NCI-H460 (cell line): ENCODE measurements at regions not wholly inside any gene's neighbourhood (a gene's known extent, or its start where the extent isn't known, plus 50 kb on each side); places are given as distances from the start of the nearest gene placed in this dataset.

Experiments
- DNase-seq: peaks from one replicate; pipeline ENCODE4 v3.0.0-alpha.2; 2016; ENCODE audit warnings: low read depth; ENCODE audit errors: extremely low read depth

DNA sequence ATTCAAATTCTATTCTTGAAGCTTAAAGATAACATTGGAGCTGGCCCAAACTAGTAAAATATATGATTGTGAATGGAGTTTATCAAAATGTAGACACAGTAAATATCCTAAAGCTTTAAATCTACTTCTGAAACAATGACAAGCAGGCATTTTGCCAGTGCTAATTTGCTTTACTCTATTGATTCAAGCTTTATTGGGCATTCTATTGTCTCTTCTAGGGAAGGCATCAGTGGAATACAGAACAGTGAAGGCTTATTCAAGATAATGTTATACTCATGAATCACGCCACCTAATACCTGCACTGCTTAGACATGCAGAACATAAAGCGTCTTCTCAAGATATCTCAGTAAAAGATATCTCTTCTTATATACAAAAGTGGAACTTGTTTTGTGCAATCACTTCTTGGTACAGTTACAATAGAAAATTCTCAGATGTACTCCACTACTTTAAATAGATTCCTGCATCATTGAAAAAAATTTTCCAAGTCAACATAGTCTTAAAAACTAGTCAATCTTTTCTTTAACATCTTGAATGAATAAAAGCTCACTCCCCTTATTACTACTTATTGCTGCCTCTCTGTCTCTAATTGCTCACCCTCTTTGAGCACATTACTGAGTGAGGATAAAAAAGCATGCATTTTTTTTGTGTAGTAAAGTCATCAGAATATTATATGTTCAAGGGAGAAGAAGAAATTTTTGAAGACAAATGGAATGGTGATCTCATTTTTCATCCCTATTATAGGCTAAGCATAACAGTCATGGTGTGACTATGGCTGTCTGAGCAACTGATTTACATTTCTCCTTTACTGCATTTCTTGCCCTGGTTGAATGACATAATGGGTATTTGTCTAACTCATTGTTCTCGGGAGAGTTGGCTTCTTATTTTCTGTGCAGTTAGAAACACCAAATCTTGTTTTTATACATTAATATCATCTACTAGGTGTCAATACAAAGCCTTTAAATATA lies 98.0 kb upstream of the E2F7 start:
- no peak for DNase-seq

DNA sequence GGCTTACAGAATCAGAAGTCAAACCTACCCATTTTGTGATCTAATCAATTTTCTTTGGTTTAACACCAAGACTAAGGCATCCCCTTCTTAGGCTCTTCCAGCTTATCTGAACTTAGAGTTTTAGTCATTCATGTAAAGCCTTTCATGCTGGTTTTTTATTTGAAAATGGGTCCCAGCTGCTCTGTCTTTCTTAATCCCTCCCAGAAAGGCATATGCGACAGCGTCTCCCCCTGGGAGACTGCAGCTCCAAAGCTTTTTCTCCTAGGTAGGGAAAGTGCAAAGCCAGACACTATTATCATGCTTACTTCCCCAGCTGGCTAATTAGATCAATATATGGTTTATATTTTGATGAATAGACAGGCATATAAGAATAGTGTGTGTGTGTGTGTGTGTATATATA lies 96.6 kb upstream of the E2F7 start:
- no peak for DNase-seq

DNA sequence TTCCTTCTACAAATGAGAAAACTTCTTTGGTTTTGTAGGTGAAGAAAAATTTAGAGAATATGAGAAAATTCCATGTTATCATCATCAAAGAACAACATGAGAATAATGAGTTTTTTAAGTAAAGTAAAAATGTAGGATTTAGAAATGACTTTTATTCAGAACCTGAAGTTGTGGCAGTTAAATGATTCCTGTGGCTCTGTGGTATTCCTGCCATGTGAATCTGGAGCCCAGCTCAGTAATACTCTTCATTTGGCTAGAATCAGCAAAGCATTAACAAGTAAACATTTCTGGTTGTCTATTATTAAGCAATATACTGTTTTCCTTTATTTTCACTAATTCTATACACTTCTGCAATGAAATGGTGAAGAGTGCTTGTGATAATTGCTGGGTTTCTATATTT lies 95.6 kb upstream of the E2F7 start:
- DNase-seq, result no peak

DNA sequence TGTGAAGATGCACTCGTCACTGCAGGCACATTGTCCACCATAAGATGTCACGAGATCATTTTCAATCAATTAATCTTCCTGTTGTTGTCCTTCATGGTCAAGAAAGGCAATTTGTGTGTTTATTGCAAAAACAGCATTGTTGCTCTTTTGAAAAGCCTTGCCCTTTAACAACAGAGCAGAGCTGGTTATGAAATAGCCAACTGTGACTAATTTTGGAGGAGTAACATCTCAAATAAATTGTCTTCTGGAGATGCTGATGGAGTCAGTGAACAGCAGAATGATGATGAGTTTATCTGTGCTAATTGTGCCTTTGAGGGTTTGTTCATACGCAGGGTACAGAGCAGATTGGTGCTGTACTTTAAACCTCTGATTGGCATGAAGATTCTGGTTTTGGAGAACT lies 88.3 kb upstream of the E2F7 start:
- no peak for DNase-seq

DNA sequence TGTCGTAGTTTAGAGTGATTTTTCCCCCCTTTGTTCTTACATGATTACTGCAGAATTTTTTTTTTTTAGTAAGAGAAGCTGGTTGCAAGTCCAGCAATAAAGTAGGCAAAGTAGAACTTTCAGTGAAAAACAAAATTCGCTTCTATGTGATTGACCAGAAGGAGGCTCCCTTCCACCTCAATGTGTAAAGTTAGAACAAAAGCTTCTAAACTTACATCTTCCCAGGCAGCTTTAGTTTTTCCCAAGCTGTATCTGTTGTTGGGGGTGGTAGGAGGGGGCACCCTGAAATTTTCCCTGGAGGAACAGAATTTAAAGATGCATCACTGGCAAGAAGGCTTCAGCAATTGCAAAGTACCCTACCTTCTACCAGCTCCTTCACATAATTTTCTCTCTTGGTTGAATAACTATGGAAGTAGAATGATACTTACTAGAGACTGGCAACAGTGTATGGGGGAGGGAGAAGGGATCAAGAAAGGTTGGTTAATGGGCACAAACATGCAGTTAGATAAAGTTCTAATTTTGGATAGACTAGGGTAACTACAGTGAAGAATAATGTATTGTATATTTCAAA lies 87.3 kb upstream of the E2F7 start:
- DNase-seq, result peak; percentile 13

GRCh38 chr12:77151030-77151429 lies 85.7 kb upstream of the E2F7 start:
- DNase-seq, result no peak

- DNase-seq, result peak; percentile 44
Measured at GRCh38 chr12:77133566-77133965, 68.2 kb upstream of the E2F7 start.

GRCh38 chr12:77131977-77132490 lies 66.7 kb upstream of the E2F7 start:
- no peak for DNase-seq

- no peak for DNase-seq
Measured at GRCh38 chr12:77130193-77130592, 64.8 kb upstream of the E2F7 start.

DNA sequence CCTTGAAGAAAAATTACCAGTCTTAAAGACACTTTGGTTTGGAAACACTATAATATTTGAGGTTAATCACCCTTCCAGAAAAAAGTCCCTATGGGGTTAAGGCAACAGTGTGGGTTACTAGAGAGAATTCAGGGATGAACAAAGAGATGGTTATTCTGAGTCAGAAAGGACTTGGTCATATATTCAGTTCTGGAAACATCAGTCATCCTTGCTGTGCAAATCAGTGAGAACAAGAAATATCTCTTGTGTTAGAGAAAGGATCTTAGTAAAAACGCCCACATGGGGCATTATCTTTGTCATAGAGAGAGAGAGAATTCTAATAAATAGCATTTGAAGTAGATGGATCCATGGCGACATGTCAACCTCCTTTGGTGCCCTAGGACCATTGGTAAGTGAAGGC lies 59.4 kb upstream of the E2F7 start:
- DNase-seq, result no peak

DNA sequence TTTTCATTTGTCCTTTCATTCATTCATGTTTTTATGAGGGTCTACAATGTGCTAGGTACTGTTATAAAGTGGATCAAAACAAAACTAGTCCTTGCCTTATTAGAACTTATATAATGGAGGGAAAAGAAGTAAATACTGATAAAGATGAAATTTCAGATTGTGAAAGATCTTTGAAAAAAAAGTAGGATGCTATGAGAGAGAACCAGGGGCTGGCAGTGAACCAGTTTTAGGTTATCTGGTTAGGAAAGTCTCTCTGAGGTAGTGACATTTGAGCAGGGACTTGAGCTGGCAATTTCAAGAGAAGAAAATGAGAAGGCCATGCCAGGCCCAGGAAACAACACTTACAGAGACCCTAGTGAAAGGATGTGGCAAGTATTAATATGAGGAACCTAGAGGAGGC lies 57.3 kb upstream of the E2F7 start:
- DNase-seq, result no peak

DNA sequence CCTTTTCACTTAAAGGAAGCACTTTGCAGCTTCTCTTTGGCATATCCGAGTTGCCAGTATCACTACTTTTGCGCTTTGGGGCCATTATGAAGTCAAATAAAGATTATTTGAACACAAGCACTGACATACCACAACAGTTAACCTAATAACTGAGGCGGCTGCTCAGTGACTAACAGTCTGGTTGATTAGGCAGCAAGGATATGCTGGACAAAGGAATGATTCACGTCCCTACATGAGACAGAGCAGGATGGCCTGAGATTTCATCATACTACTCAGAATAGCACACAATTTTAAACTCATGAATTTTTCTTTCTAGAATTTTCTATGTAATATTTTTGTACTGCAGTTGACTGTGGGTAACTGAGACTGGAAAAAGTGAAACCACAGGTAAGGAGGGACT lies 56.9 kb upstream of the E2F7 start:
- peak; percentile 59 for DNase-seq

DNA sequence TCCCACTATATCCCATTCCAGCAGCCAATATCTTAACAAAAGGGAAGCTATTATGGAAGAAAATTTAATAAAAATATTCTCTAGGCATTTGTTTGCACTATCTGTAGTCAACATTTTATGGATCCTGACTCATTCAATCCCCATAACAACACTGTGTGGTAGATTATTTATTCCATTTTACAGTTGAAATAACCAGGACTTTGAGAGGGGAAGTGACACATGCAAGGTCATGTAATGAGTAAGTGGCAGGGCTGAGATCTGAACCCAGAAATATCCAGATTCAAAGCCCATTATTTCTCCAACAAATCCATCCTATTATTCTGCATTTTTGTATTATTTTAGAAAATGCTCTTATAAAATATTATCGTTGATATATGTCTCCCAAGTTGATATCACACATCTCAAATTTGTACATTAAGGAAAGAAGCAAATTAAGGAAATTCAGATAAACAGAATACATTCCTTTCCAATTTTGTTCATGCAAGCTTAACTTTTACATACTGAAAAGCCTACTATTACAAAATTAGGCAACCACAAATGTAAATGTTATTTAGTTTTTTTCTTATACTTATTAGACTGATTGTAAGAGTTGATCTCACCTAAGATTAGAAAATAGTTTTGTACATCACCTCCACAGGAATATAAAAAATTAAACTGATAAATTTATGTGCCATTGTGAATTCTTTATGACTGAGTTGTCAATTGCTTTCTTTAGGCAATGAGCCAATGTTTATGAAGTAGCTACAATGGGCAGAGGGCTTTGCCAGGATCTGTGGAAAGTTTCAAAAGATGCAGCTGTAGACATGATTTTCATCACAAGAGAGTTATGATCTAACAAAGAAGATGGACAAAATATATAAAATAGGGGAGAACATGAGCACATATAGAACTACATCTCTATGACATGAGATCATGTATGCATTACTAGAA lies 55.1 kb upstream of the E2F7 start:
- DNase-seq, result no peak

GRCh38 chr12:77118696-77119095 lies 53.3 kb upstream of the E2F7 start:
- DNase-seq, result no peak

- no peak for DNase-seq
Measured at GRCh38 chr12:77116277-77116676, 50.9 kb upstream of the E2F7 start.

- no peak for DNase-seq
Measured at GRCh38 chr12:77115471-77115870, 50.1 kb upstream of the E2F7 start.
